Transverse colon (tissue), 4 donors: ENCODE measurements at regions not wholly inside any gene's neighbourhood (a gene's known extent, or its start where the extent isn't known, plus 50 kb on each side); places are given as distances from the start of the nearest gene placed in this dataset.

Experiments
- POLR2A ChIP-seq: fragments of 450-650 bp; IDR thresholded peaks from one replicate; pipeline ENCODE4 v1.6.1; 2016; ENCODE audit warnings: antibody characterized with exemption, mild to moderate bottlenecking, moderate library complexity
- POLR2AphosphoS5 ChIP-seq, 3 donors: sonication (generic); formaldehyde crosslinking; IDR thresholded peaks; one replicate each; pipeline ENCODE4 v1.6.1; 2016; ENCODE audit warnings: antibody characterized with exemption in 3 of 3
- TF ChIP-seq, protein P1 (sequence below), 5 experiments: fragments of 200-600 bp in 3 of 5; fragments of 450-650 bp in 2 of 5; sonication (generic) in 3 of 5; IDR thresholded peaks; 1 replicate in 2 of 5; 2 replicates in 3 of 5; pipeline ENCODE4 v1.5.1; 2016 to 2017; ENCODE audit warnings: antibody characterized with exemption in 5 of 5, inconsistent platforms in 3 of 5, mild to moderate bottlenecking in 2 of 5, moderate library complexity in 1 of 5

DNA sequence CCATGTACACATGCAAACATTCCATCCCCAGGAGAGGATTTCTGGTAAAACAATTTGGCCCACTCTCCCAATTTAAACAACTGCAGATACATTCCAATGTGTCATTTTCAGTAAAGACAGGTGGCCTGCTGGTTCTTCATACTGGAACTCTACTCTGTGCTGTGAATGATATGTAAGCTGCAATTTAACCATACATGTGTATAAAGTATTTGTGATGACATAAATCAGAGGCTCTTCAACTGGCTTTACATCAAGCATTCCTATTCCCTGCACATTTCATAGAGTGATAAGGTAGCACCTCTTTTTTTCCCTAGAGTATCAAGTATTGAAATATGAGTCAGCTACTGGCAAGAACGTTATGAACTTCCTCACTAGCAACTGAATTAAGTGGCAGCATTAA is 649.5 kb upstream of the ADGRL2 start:
- TF ChIP-seq, protein P1, sequence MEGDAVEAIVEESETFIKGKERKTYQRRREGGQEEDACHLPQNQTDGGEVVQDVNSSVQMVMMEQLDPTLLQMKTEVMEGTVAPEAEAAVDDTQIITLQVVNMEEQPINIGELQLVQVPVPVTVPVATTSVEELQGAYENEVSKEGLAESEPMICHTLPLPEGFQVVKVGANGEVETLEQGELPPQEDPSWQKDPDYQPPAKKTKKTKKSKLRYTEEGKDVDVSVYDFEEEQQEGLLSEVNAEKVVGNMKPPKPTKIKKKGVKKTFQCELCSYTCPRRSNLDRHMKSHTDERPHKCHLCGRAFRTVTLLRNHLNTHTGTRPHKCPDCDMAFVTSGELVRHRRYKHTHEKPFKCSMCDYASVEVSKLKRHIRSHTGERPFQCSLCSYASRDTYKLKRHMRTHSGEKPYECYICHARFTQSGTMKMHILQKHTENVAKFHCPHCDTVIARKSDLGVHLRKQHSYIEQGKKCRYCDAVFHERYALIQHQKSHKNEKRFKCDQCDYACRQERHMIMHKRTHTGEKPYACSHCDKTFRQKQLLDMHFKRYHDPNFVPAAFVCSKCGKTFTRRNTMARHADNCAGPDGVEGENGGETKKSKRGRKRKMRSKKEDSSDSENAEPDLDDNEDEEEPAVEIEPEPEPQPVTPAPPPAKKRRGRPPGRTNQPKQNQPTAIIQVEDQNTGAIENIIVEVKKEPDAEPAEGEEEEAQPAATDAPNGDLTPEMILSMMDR (IDR thresholded peaks at IDR 0.05) = no peak
- TF ChIP-seq POLR2A = no peak
- no peak for TF ChIP-seq POLR2AphosphoS5 (IDR thresholded peaks at IDR 0.05)
